ENCODE measurements at regions not wholly inside any gene's neighbourhood (a gene's known extent, or its start where the extent isn't known, plus 50 kb on each side); places are given as distances from the start of the nearest gene placed in this dataset.

DNA sequence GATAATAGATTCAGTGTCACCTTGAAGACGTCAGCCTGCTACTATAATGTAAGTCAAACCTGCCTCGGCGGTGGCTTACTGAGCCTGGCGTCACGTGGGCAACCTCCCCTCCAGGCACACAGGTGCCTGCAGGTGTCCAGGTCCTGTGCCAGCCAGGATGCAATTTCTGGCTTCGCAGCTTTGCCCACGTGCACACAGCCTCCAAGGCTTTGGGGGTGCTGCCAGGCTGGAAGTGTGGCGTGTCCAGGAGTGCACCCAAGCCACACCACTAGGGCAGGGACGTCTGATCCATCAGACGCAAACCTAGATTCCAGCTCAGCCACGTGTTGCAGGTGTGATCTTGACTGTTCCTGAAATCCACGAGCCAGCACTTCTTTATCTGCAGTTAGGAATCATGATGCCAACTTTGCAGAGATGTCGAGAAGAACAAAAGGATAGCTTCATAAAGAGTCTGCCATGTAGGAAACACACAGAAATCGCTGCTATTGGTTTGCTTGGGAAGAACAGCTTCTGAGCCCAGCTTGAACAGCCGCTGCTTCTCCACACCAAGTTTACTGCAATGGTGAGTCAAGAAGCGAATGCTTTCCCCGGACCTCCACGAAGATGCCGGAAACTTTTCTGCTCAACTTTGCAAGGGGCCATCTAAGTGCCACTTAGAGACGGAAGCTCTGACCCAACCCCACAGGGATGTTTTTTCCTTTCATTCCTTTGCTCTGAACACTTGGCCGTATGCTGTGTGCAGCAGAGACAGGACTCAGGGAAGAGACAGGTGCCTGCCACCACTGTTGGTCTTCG is 84.2 kb upstream of the SALL3 start:
- Histone ChIP-seq H3K27ac (no peak overlapping the region), H3K4me3 (no peak overlapping the region)
- TF ChIP-seq, protein P1, sequence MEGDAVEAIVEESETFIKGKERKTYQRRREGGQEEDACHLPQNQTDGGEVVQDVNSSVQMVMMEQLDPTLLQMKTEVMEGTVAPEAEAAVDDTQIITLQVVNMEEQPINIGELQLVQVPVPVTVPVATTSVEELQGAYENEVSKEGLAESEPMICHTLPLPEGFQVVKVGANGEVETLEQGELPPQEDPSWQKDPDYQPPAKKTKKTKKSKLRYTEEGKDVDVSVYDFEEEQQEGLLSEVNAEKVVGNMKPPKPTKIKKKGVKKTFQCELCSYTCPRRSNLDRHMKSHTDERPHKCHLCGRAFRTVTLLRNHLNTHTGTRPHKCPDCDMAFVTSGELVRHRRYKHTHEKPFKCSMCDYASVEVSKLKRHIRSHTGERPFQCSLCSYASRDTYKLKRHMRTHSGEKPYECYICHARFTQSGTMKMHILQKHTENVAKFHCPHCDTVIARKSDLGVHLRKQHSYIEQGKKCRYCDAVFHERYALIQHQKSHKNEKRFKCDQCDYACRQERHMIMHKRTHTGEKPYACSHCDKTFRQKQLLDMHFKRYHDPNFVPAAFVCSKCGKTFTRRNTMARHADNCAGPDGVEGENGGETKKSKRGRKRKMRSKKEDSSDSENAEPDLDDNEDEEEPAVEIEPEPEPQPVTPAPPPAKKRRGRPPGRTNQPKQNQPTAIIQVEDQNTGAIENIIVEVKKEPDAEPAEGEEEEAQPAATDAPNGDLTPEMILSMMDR (IDR thresholded peaks at IDR 0.05) = no peak
- no peak for DNase-seq (ENCODE audit: low spot score)

DNA sequence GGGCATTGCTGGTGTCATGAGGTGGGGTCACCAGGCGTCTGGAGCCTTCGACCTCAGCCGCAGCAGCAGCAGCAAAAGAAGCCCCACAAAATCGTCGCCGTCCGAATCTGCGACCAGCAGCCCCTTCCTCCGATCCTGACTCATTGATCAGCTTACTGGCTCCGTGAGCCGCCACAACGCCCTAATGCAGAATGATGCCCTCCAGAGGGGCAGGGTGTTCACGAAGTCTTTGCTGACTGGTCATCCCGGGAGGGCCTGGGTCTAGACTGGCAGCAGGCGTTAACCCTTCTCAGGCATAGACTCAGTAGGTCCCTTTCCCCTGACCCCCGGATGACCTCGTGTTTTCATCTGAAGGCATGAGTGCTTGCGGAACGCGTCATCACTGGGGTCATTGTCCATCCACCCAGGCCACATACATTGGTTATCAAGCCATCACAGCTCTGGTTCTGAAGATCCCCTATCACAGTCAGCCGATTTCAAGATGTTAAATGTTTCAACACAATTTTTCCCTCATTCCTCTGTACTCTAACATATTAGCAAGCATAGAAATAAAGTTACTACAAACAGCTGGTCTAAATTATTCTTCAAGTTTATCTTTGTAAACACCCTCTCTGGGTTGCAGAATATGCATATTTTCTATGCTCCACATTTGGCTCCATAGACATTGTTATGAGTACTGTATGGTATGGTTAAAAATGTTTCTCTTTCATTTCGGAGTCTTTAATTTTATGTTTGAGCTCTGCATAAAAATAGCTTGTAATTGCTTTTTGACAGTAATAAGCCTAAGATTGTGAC is 83.3 kb upstream of the SALL3 start:
- Histone ChIP-seq H3K4me3 (no peak overlapping the region), H3K27ac (no peak overlapping the region)
- DNase-seq (ENCODE audit: low spot score) = no peak
- TF ChIP-seq, protein P1 (IDR thresholded peaks at IDR 0.05) = no peak

DNA sequence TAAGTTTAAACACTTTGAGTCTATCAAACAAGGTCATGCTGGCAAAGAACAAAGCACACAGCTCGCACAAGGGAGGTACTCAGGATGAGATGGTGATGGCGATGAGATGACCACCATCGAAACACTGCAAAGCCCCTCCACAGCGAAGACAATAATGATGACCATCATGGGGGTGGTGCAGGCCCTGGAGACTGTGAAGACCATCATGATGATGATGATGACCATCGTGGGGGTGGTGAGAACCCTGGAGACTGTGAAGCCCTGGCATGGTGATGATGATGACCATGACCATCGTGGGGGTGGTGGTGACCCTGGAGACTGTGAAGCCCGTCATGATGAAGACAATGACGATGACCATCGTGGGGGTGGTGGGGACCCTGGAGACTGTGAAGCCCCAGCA is 81.6 kb upstream of the SALL3 start:
- Histone ChIP-seq H3K27ac (no peak overlapping the region), H3K4me3 (no peak overlapping the region)
- TF ChIP-seq, protein P1 (IDR thresholded peaks at IDR 0.05) = no peak
- DNase-seq (ENCODE audit: low spot score) = peak; percentile 29

DNA sequence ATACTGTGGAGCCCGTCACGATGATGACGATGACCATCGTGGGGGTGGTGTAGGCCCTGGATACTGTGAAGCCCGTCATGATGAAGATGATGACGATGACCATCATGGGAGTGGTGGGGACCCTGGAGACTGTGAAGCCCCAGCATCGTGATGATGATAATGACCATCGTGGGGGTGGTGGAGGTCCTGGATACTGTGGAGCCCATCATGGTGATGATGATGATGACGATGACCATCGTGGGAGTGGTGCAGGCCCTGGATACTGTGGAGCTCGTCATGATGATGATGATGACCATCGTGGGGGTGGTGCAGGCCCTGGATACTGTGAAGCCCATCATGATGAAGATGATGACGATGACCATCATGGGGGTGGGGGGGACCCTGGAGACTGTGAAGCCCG is 81.0 kb upstream of the SALL3 start:
- TF ChIP-seq, protein P1 (IDR thresholded peaks at IDR 0.05) = no peak
- no peak overlapping the region for H3K27ac ChIP-seq
- H3K4me3 ChIP-seq = no peak overlapping the region
- peak; percentile 28 for DNase-seq (ENCODE audit: low spot score)

DNA sequence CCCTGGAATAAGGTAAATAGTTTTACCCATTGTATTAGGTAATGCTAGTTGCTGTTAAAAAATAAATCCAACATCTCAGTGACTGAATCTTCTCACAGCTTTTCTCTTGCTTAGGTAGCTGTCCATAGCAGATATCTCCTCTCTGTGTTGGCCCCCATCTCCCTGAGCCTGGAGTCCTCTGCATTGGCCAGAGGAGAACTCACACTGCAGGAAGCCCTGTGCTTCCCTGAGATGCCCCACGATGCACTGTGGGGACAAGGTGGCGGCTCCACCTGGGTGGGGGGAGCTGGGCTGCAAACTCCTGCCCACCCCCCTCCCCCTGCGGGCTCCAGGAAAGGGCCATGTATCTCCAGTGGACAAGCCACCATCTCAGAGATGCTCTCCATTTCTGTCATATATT is 80.4 kb upstream of the SALL3 start:
- DNase-seq (ENCODE audit: low spot score) = peak; percentile 45
- no peak overlapping the region for H3K27ac ChIP-seq
- no peak overlapping the region for H3K4me3 ChIP-seq
- TF ChIP-seq, protein P1 (IDR thresholded peaks at IDR 0.05) = no peak

DNA sequence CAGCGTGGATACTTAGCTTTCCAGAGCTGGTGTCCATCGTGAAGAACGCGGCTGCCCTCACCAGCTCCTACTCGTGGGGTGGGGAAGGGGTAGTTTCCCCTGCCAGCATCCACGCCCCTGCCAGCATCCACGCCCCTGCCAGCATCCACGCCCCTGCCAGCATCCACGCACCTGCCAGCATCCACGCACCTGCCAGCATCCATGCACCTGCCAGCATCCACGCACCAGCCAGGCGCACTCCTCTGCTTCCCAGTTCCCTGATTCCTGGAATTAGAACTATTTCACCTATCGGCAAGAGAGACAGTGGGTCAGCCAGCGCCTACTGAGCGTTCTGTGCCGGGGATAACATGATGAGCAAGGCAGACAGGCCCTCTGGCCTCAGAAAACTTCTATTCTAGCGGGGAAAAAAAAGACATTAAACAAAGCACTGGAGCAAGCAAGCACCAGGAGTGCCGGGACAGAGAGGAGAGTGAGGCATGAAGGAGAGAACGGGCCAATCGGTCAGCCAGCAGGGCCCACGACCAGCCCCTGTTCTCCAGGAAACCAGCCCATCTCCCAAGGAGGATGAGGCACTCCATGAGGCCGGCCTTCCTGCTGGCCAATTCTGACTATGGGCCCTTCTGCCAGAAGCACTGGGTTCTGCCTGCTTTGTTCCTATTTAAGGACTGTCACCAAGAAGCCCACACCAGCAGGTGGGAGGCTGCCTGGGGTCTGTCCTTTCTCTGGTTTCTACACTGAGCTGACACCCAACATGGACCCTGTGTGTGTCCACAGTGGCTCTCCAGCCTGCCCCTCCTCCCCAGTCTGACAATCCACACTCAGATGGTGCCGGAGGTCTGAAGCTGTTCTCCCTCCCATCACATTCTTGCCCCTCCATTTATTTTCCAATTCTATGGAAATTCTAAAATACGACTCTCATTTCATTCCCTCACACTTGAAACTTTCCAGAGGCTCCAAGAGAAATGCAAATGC is 78.4 kb upstream of the SALL3 start:
- peak; percentile 54 for DNase-seq (ENCODE audit: low spot score)
- no peak overlapping the region for H3K4me3 ChIP-seq
- H3K27ac ChIP-seq = no peak overlapping the region
- TF ChIP-seq, protein P1 (IDR thresholded peaks at IDR 0.05) = no peak

Measured in coronary artery (tissue), 2 donors.